HEK293T (cell line): ENCODE measurements at regions not wholly inside any gene's neighbourhood (a gene's known extent, or its start where the extent isn't known, plus 50 kb on each side); places are given as distances from the start of the nearest gene placed in this dataset.

ENCODE experiments used
- FOXM1 ChIP-seq: fragments of 450-650 bp; IDR thresholded peaks from 2 replicates; pipeline ENCODE4 v1.6.1; 2017; ENCODE audit warnings: mild to moderate bottlenecking, borderline replicate concordance
- SP1 ChIP-seq: fragments of 450-650 bp; IDR thresholded peaks from 2 replicates; pipeline ENCODE4 v1.6.1; 2017
- SUZ12 ChIP-seq: fragments of 450-650 bp; IDR thresholded peaks from 2 replicates; pipeline ENCODE4 v1.6.1; 2016; ENCODE audit warnings: mild to moderate bottlenecking
- TARDBP ChIP-seq: fragments of 450-650 bp; IDR thresholded peaks from 2 replicates; pipeline ENCODE4 v1.6.1; 2016
- TF ChIP-seq, protein P1 (sequence below): fragments of 450-650 bp; IDR thresholded peaks from 2 replicates; pipeline ENCODE4 v1.6.1; 2016

DNA sequence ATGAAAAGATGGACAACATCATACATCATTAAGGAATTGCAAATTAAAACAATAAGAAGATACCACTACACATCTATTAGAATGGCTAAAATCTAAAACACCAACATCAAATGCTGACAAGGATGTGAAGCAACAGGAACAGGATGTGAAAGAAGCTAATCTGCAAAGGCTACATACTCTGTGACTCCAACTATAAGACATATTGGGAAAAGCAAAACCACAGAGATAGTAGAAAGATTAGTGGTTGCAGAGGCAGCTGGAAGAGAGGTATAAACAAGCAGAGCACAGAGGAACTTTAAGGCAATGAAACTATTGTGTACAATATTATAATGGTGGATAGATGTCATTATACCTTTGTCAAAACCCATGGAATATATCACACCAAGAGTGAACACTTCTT lies 393.7 kb upstream of the RAB6C start:
- TF ChIP-seq FOXM1, result no peak
- TF ChIP-seq SP1, result no peak
- no peak for TF ChIP-seq TARDBP
- no peak for TF ChIP-seq SUZ12
- TF ChIP-seq, protein P1, sequence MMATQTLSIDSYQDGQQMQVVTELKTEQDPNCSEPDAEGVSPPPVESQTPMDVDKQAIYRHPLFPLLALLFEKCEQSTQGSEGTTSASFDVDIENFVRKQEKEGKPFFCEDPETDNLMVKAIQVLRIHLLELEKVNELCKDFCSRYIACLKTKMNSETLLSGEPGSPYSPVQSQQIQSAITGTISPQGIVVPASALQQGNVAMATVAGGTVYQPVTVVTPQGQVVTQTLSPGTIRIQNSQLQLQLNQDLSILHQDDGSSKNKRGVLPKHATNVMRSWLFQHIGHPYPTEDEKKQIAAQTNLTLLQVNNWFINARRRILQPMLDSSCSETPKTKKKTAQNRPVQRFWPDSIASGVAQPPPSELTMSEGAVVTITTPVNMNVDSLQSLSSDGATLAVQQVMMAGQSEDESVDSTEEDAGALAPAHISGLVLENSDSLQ, result no peak
